Stimulated activated CD4-positive, alpha-beta T cell treated with anti-CD3 and anti-CD28 coated beads, Interleukin-12 subunit alpha, Interleukin-12 subunit beta, amount 100 ng/mL, for 24 hours (primary cell): ENCODE measurements at regions not wholly inside any gene's neighbourhood (a gene's known extent, or its start where the extent isn't known, plus 50 kb on each side); places are given as distances from the start of the nearest gene placed in this dataset.
"Not testable (repeated sequence)": the region's sequence is repeated elsewhere in the genome, so short reads cannot be mapped to it uniquely, and the experiment has no call there.

Experiments
- DNase-seq, 2 experiments: peaks; one replicate each; pipeline ENCODE4 v3.0.0-alpha.2; 2020; ENCODE audit warnings: low read depth in 2 of 2

- peak; percentile 15 to 19 for DNase-seq
Observed at GRCh38 chr15:30470601-30471365, 56.7 kb upstream of the GOLGA8R start.

- DNase-seq, result not testable (repeated sequence)
Observed at GRCh38 chr15:30471366-30471749, 57.3 kb upstream of the GOLGA8R start.

GRCh38 chr15:30471817-30472551 is 57.9 kb upstream of the GOLGA8R start:
- not testable (repeated sequence) for DNase-seq

GRCh38 chr15:30484887-30485286 is 67.0 kb upstream of the GOLGA8Q start:
- DNase-seq, result not testable (repeated sequence)

DNA sequence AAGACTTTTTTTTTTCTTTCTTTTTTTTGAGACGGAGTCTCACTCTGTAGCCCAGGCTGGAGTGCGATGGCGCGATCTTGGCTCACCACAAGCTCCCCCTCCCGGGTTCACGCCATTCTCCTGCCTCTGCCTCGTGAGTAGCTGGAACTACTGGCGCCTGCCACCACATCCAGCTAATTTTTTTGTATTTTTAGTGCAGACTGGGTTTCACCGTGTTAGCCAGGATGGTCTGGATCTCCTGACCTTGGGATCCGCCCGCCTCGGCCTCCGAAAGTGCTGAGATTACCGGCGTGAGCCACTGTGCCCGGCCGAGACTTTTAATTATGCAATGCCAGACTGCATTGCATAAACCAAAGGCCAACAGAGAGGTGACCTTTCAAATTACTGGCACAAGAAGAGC is 62.6 kb upstream of the GOLGA8Q start:
- DNase-seq, result not testable (repeated sequence)

DNA sequence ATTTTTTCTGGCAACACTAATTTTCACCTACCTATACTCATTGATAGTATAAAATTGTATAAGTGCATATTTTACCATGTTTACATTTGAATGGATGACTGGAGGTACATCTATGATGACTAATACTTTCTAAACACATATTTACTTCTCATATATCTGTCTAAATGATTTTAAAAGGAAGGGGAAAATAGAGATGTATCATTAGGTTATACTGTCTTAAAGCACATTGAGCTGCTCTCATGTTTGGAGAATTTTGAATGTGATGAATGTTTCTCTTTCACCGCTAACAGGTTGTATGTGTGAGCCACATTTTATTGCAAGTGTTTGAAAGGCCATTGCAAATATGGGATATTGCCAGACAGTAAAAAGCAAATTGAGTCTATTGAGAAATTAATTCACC is 61.5 kb upstream of the GOLGA8Q start:
- DNase-seq, result not testable (repeated sequence)

GRCh38 chr15:30493947-30494346 is 57.9 kb upstream of the GOLGA8Q start:
- not testable (repeated sequence) for DNase-seq

- not testable (repeated sequence) for DNase-seq
Observed at GRCh38 chr15:30497275-30497674, 54.6 kb upstream of the GOLGA8Q start.

DNA sequence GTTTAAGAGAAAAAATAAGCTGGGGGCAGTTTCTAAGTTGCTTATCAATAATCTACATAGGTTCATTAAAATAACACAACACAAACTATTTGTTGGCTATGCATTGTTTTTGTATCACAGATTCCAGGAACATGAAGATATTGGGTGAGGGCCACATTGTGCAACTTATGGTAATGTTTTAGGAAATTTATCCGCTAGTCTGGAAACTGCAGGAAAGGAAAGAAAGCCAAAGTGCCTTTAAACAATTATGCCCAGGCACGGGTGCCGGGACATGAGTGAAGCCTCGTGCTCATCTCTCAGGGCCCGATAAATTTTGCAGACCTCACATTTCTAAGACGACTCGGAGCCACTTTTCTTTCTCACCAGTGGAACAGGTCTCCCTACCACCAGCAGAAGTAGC is 52.6 kb upstream of the GOLGA8Q start:
- DNase-seq, result not testable (repeated sequence)

DNA sequence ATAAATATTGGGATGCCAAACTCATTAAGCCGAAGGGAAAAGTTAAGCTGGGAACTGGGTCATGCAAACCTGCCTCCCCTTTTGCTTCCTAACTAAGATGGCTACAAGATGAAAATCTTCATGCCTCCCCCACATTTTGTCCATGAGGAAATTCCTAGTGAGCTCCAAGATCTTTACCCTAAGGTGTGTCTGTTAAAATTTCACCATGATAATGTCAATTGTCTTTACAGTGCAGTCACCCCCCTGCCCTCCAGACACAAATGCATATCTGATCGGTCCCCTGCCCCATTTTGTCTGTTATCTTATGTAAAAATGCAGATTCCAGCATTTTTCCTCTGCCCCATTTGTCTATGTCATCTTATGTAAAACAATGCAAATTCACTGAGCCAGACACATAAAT is 51.3 kb upstream of the GOLGA8Q start:
- DNase-seq, result not testable (repeated sequence)
